CD14-positive monocyte (primary cell): ENCODE measurements at regions not wholly inside any gene's neighbourhood (a gene's known extent, or its start where the extent isn't known, plus 50 kb on each side); places are given as distances from the start of the nearest gene placed in this dataset.

Source experiments
- DNase-seq, 3 donors: peaks; one replicate each; pipeline ENCODE4 v3.0.0-alpha.2; 2011 to 2022
- H2AFZ ChIP-seq: 2 replicates; pipeline ENCODE4 v1.6.0; 2012; ENCODE audit warnings: mild to moderate bottlenecking, low read depth, low read length, inconsistent platforms; ENCODE audit not compliant: insufficient read depth, poor library complexity, severe bottlenecking
- H3K27ac ChIP-seq, 2 donors: 1 replicate in 1 of 2; 2 replicates in 1 of 2; pipeline ENCODE4 v1.5.1; 2012 to 2013; ENCODE audit warnings: low read length in 2 of 2, control low read depth in 1 of 2, inconsistent platforms in 1 of 2, low read depth in 1 of 2, mild to moderate bottlenecking in 1 of 2
- H3K27me3 ChIP-seq, 2 donors: one replicate each; pipeline versions ENCODE4 v1.6.0 to v1.6.1; 2011 to 2013; ENCODE audit warnings: low read length in 2 of 2; ENCODE audit not compliant: control insufficient read depth in 2 of 2, insufficient read depth in 2 of 2
- H3K36me3 ChIP-seq, 2 donors: replicated peaks in 1 of 2; 1 replicate in 1 of 2; 2 replicates in 1 of 2; pipeline versions ENCODE4 v1.5.1 to v1.6.1; 2012 to 2013; ENCODE audit warnings: low read length in 2 of 2, control low read depth in 1 of 2, inconsistent platforms in 1 of 2, mild to moderate bottlenecking in 1 of 2; ENCODE audit not compliant: insufficient read depth in 2 of 2, control insufficient read depth in 1 of 2
- H3K4me1 ChIP-seq, 2 donors: 1 replicate in 1 of 2; 2 replicates in 1 of 2; pipeline versions ENCODE4 v1.5.1 to v1.6.1; 2012 to 2013; ENCODE audit warnings: low read length in 2 of 2, control low read depth in 1 of 2, inconsistent platforms in 1 of 2, mild to moderate bottlenecking in 1 of 2, moderate library complexity in 1 of 2; ENCODE audit not compliant: insufficient read depth in 2 of 2, control insufficient read depth in 1 of 2
- H3K4me2 ChIP-seq: replicated peaks from 2 replicates; pipeline ENCODE3; 2012; ENCODE audit warnings: low read length, moderate library complexity, mild to moderate bottlenecking; ENCODE audit not compliant: poor library complexity, severe bottlenecking; ENCODE audit errors: extremely low read depth
- H3K4me3 ChIP-seq, 3 experiments: fragments of 200-600 bp in 1 of 3; sonication (generic) in 1 of 3; replicated peaks in 1 of 3; 1 replicate in 2 of 3; 2 replicates in 1 of 3; pipeline ENCODE4 v1.5.1; 2011 to 2013; ENCODE audit warnings: low read length in 3 of 3, mild to moderate bottlenecking in 3 of 3, control low read depth in 2 of 3, low read depth in 2 of 3, inconsistent platforms in 1 of 3, moderate library complexity in 1 of 3
- H3K79me2 ChIP-seq: 2 replicates; pipeline ENCODE4 v1.6.0; 2012; ENCODE audit warnings: mild to moderate bottlenecking, control low read depth, inconsistent platforms, low read length, moderate library complexity; ENCODE audit not compliant: insufficient read depth
- H3K9ac ChIP-seq: 2 replicates; pipeline ENCODE4 v1.6.0; 2017; ENCODE audit warnings: low read length, mild to moderate bottlenecking; ENCODE audit not compliant: insufficient read depth, poor library complexity, severe bottlenecking
- H3K9me3 ChIP-seq, 2 donors: replicated peaks in 1 of 2; 1 replicate in 1 of 2; 2 replicates in 1 of 2; pipeline versions ENCODE4 v1.5.1 to v1.6.1; 2012 to 2013; ENCODE audit warnings: low read length in 2 of 2, control low read depth in 1 of 2; ENCODE audit not compliant: control insufficient read depth in 1 of 2, insufficient read depth in 1 of 2
- H4K20me1 ChIP-seq: 2 replicates; pipeline ENCODE4 v1.6.0; 2012; ENCODE audit warnings: mild to moderate bottlenecking, low read length, control low read depth, moderate library complexity; ENCODE audit not compliant: insufficient read depth
- H3K27ac Mint-ChIP-seq, 7 donors: one replicate each; pipeline ENCODE4 v1.8.0; 2020; ENCODE audit warnings: mild to moderate bottlenecking in 7 of 7, mixed read lengths in 7 of 7, moderate library complexity in 6 of 7, inconsistent platforms in 2 of 7
- H3K27me3 Mint-ChIP-seq, 3 donors: one replicate each; pipeline ENCODE4 v1.8.0; 2021 to 2022; ENCODE audit warnings: low read depth in 3 of 3, mild to moderate bottlenecking in 3 of 3, mixed read lengths in 3 of 3, moderate library complexity in 3 of 3, inconsistent platforms in 1 of 3
- H3K36me3 Mint-ChIP-seq, 2 donors: one replicate each; pipeline ENCODE4 v1.8.0; 2020; ENCODE audit warnings: mixed read lengths in 2 of 2, inconsistent platforms in 1 of 2, mild to moderate bottlenecking in 1 of 2
- H3K4me1 Mint-ChIP-seq: one replicate; pipeline ENCODE4 v1.8.0; 2020; ENCODE audit warnings: mild to moderate bottlenecking, mixed read lengths
- H3K4me3 Mint-ChIP-seq, 2 donors: one replicate each; pipeline ENCODE4 v1.8.0; 2020; ENCODE audit warnings: mild to moderate bottlenecking in 2 of 2, mixed read lengths in 2 of 2, moderate library complexity in 1 of 2
- H3K9me3 Mint-ChIP-seq, 7 donors: one replicate each; pipeline ENCODE4 v1.8.0; 2020 to 2022; ENCODE audit warnings: mixed read lengths in 7 of 7, mild to moderate bottlenecking in 6 of 7, moderate library complexity in 6 of 7, inconsistent platforms in 2 of 7
- WGBS: methylation state at CpG from one replicate; pipeline ENCODE4 v1.1.5; 2013; ENCODE audit warnings: missing lambda C conversion rate; ENCODE audit not compliant: insufficient coverage; 5-methylcytosine and 5-hydroxymethylcytosine counted together
- intact Hi-C, 2 donors: fragments of 100-400 bp; cut with micrococcal nuclease; formaldehyde crosslinking; loops; one replicate each; pipeline versions ENCODE4 v1.15.0 to v1.15.1; 2023
- TF ChIP-seq, protein P1 (sequence below): fragments of 200-600 bp; IDR thresholded peaks from one replicate; pipeline ENCODE4 v1.8.0; 2022; ENCODE audit warnings: antibody characterized with exemption, mild to moderate bottlenecking

DNA sequence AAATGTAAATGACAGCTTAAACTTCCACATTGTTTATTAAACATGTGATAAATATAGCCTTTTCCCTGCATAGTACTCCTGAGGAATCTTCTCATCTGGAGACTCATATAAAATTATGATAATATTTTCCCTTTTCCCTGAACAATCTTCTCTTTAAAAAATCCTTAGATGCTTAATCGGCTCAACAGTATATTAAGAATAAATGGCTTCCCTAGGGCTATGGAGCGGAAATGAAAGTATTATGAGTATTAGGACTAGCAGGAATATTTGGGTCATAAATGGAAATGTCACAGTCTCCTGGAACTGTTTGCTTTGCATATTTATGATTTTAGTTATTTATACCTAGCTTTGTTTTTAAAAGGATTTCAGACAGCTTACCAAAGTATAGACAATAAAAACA is 200.7 kb upstream of the PDE5A start:
- no peak for DNase-seq
- H3K9me3 ChIP-seq, result peaks cover 0 to 2% of the 10 kb centered on the region in 2 donors
- Mint-ChIP-seq H3K4me1 (no peaks in the 10 kb centered on the region), H3K27me3 (no peaks in the 10 kb centered on the region), H3K36me3 (no peaks in the 10 kb centered on the region), H3K4me3 (no peak overlapping the region), H3K9me3 (peaks cover 0 to 6% (median 0%) of the 10 kb centered on the region in 7 donors), H3K27ac (no peak overlapping the region)
- H3K4me2 ChIP-seq, result no peak overlapping the region
- H3K27ac ChIP-seq, result no peak overlapping the region
- intact Hi-C loops, result no loop called here
- TF ChIP-seq, protein P1, sequence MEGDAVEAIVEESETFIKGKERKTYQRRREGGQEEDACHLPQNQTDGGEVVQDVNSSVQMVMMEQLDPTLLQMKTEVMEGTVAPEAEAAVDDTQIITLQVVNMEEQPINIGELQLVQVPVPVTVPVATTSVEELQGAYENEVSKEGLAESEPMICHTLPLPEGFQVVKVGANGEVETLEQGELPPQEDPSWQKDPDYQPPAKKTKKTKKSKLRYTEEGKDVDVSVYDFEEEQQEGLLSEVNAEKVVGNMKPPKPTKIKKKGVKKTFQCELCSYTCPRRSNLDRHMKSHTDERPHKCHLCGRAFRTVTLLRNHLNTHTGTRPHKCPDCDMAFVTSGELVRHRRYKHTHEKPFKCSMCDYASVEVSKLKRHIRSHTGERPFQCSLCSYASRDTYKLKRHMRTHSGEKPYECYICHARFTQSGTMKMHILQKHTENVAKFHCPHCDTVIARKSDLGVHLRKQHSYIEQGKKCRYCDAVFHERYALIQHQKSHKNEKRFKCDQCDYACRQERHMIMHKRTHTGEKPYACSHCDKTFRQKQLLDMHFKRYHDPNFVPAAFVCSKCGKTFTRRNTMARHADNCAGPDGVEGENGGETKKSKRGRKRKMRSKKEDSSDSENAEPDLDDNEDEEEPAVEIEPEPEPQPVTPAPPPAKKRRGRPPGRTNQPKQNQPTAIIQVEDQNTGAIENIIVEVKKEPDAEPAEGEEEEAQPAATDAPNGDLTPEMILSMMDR, result no peak
- no peaks in the 10 kb centered on the region for H3K27me3 ChIP-seq
- no peak overlapping the region for H3K9ac ChIP-seq
- H3K4me1 ChIP-seq, result no peaks in the 10 kb centered on the region
- no CpG with 5 or more reads among the region's 2 CpGs for WGBS
- no peaks in the 10 kb centered on the region for H4K20me1 ChIP-seq
- no peaks in the 10 kb centered on the region for H3K79me2 ChIP-seq
- H2AFZ ChIP-seq, result no peak overlapping the region
- H3K36me3 ChIP-seq, result no peaks in the 10 kb centered on the region
- H3K4me3 ChIP-seq, result no peak overlapping the region

DNA sequence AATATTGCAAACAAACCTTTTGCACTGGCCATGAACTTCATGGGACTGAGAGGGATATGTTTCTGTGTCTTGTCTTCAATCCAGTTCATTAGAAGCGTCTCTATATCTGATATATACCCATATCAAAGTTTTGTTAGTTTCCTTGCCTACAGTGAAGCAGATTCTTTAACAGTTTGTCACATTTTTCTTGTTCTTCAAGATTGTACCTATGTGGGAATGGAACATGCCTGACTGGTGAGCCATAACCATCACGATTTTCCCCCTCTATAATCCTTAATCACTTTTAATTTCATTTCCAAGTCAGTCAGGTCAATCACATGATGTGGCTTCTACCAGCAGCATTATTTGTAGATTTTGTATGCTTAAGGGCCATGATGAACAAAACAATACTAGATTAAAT is 197.1 kb upstream of the PDE5A start:
- Mint-ChIP-seq H3K4me3 (no peak overlapping the region), H3K36me3 (no peaks in the 10 kb centered on the region), H3K27me3 (no peaks in the 10 kb centered on the region), H3K27ac (no peak overlapping the region), H3K4me1 (no peaks in the 10 kb centered on the region), H3K9me3 (peaks cover 0 to 7% (median 0%) of the 10 kb centered on the region in 7 donors)
- no peak for DNase-seq
- Histone ChIP-seq H3K27ac (no peak overlapping the region), H3K36me3 (no peaks in the 10 kb centered on the region), H3K79me2 (no peaks in the 10 kb centered on the region), H3K9ac (no peak overlapping the region), H3K27me3 (no peaks in the 10 kb centered on the region), H3K4me1 (no peaks in the 10 kb centered on the region), H3K4me3 (no peak overlapping the region), H2AFZ (no peak overlapping the region), H4K20me1 (no peaks in the 10 kb centered on the region), H3K9me3 (peaks cover 0 to 2% of the 10 kb centered on the region in 2 donors), H3K4me2 (no peak overlapping the region)
- TF ChIP-seq, protein P1, result no peak
- intact Hi-C loops, result no loop called here
- WGBS, result no CpG with 5 or more reads among the region's 2 CpGs
